Activated CD8-positive, alpha-beta memory T cell treated with anti-CD3 and anti-CD28 coated beads, Interleukin-2, amount 50 U/mL, for 48 hours (primary cell): ENCODE measurements at regions not wholly inside any gene's neighbourhood (a gene's known extent, or its start where the extent isn't known, plus 50 kb on each side); places are given as distances from the start of the nearest gene placed in this dataset.

Experiments used
- DNase-seq: peaks from one replicate; pipeline ENCODE4 v3.0.0-alpha.2; 2020

GRCh38 chr5:35312267-35312666 is 82.0 kb upstream of the PRLR start:
- DNase-seq: no peak

- no peak for DNase-seq
Observed at GRCh38 chr5:35309365-35310130, 79.3 kb upstream of the PRLR start.

GRCh38 chr5:35308421-35308820 is 78.1 kb upstream of the PRLR start:
- DNase-seq: no peak

- no peak for DNase-seq
Observed at GRCh38 chr5:35306716-35307365, 76.6 kb upstream of the PRLR start.

- no peak for DNase-seq
Observed at GRCh38 chr5:35305336-35306020, 75.2 kb upstream of the PRLR start.

GRCh38 chr5:35304291-35304690 is 74.0 kb upstream of the PRLR start:
- no peak for DNase-seq

GRCh38 chr5:35303152-35303551 is 72.9 kb upstream of the PRLR start:
- DNase-seq: no peak

- DNase-seq: no peak
Observed at GRCh38 chr5:35302544-35302943, 72.3 kb upstream of the PRLR start.

GRCh38 chr5:35297755-35298154 is 67.5 kb upstream of the PRLR start:
- no peak for DNase-seq

GRCh38 chr5:35294976-35295375 is 64.7 kb upstream of the PRLR start:
- DNase-seq: no peak

- DNase-seq: no peak
Observed at GRCh38 chr5:35294017-35294416, 63.7 kb upstream of the PRLR start.

GRCh38 chr5:35285435-35285834 is 55.1 kb upstream of the PRLR start:
- no peak for DNase-seq

GRCh38 chr5:35285011-35285410 is 54.7 kb upstream of the PRLR start:
- no peak for DNase-seq

- DNase-seq: no peak
Observed at GRCh38 chr5:35284364-35284763, 54.1 kb upstream of the PRLR start.

GRCh38 chr5:35282810-35283209 is 52.5 kb upstream of the PRLR start:
- no peak for DNase-seq

- no peak for DNase-seq
Observed at GRCh38 chr5:35281613-35282012, 51.3 kb upstream of the PRLR start.
